GM19025 (cell line): ENCODE measurements at regions not wholly inside any gene's neighbourhood (a gene's known extent, or its start where the extent isn't known, plus 50 kb on each side); places are given as distances from the start of the nearest gene placed in this dataset.
"Not testable (repeated sequence)": the region's sequence is repeated elsewhere in the genome, so short reads cannot be mapped to it uniquely, and the experiment has no call there.

Experiments used
- ATAC-seq: cut with Tn5 transposase; IDR thresholded peaks from one replicate; pipeline ENCODE4 v1.9.1; 2021; ENCODE audit warnings: mild to moderate bottlenecking, low read depth, moderate library complexity; ENCODE audit not compliant: unreplicated experiment

GRCh38 chr5:5906778-5907177 is 471.6 kb downstream of the MED10 start:
- ATAC-seq = no peak

GRCh38 chr5:5905186-5905585 is 473.2 kb downstream of the MED10 start:
- ATAC-seq = no peak

GRCh38 chr5:5904113-5904512 is 474.2 kb downstream of the MED10 start:
- no peak for ATAC-seq

- ATAC-seq = no peak
Measured at GRCh38 chr5:5902678-5903646, 475.4 kb downstream of the MED10 start.

- ATAC-seq = no peak
Measured at GRCh38 chr5:5900350-5900749, 477.9 kb downstream of the ICE1 start.

- no peak for ATAC-seq
Measured at GRCh38 chr5:5899716-5900115, 477.2 kb downstream of the ICE1 start.

- no peak for ATAC-seq
Measured at GRCh38 chr5:5888284-5888683, 465.8 kb downstream of the ICE1 start.

- ATAC-seq = no peak
Measured at GRCh38 chr5:5887833-5888232, 465.4 kb downstream of the ICE1 start.

- ATAC-seq = no peak
Measured at GRCh38 chr5:5886812-5887486, 464.5 kb downstream of the ICE1 start.

GRCh38 chr5:5886353-5886752 is 463.9 kb downstream of the ICE1 start:
- ATAC-seq = no peak

GRCh38 chr5:5885782-5886181 is 463.3 kb downstream of the ICE1 start:
- ATAC-seq = no peak

- ATAC-seq = no peak
Measured at GRCh38 chr5:5884593-5884992, 462.1 kb downstream of the ICE1 start.

- no peak for ATAC-seq
Measured at GRCh38 chr5:5883562-5883961, 461.1 kb downstream of the ICE1 start.

- ATAC-seq = no peak
Measured at GRCh38 chr5:5883146-5883545, 460.7 kb downstream of the ICE1 start.

GRCh38 chr5:5882706-5883105 is 460.2 kb downstream of the ICE1 start:
- ATAC-seq = no peak

GRCh38 chr5:5881294-5881693 is 458.8 kb downstream of the ICE1 start:
- no peak for ATAC-seq

GRCh38 chr5:5880077-5880763 is 457.7 kb downstream of the ICE1 start:
- no peak for ATAC-seq

- no peak for ATAC-seq
Measured at GRCh38 chr5:5857396-5857795, 434.9 kb downstream of the ICE1 start.

- no peak for ATAC-seq
Measured at GRCh38 chr5:5854087-5854486, 431.6 kb downstream of the ICE1 start.

- no peak for ATAC-seq
Measured at GRCh38 chr5:5838493-5838892, 416.0 kb downstream of the ICE1 start.

GRCh38 chr5:5831622-5832021 is 409.1 kb downstream of the ICE1 start:
- not testable (repeated sequence) for ATAC-seq
